H9 (cell line): ENCODE measurements at regions not wholly inside any gene's neighbourhood (a gene's known extent, or its start where the extent isn't known, plus 50 kb on each side); places are given as distances from the start of the nearest gene placed in this dataset.
"Not testable (repeated sequence)": the region's sequence is repeated elsewhere in the genome, so short reads cannot be mapped to it uniquely, and the experiment has no call there.

Source experiments
- DNase-seq: peaks from one replicate; pipeline ENCODE4 v3.0.0-alpha.2; 2017
- H2AFZ ChIP-seq: one replicate; pipeline ENCODE4 v1.6.1; 2013; ENCODE audit warnings: mild to moderate bottlenecking, low read length, control low read depth, moderate library complexity
- H2AK5ac ChIP-seq: 2 replicates; pipeline ENCODE4 v1.6.1; 2013; ENCODE audit warnings: low read length, control low read depth, mixed read lengths; ENCODE audit not compliant: insufficient read length
- H2BK120ac ChIP-seq: one replicate; pipeline ENCODE4 v1.6.1; 2013; ENCODE audit warnings: low read depth, mild to moderate bottlenecking, low read length, control low read depth, inconsistent platforms; ENCODE audit not compliant: poor library complexity, severe bottlenecking
- H2BK12ac ChIP-seq: 2 replicates; pipeline ENCODE4 v1.6.1; 2013; ENCODE audit warnings: low read length, control low read depth, mixed read lengths, low read depth; ENCODE audit not compliant: insufficient read length
- H2BK15ac ChIP-seq: 2 replicates; pipeline ENCODE4 v1.6.1; 2013; ENCODE audit warnings: low read depth, low read length, control low read depth
- H2BK20ac ChIP-seq: one replicate; pipeline ENCODE4 v1.6.1; 2013; ENCODE audit warnings: low read depth, mild to moderate bottlenecking, low read length, control low read depth, inconsistent platforms; ENCODE audit not compliant: poor library complexity, severe bottlenecking
- H2BK5ac ChIP-seq: 2 replicates; pipeline ENCODE4 v1.6.1; 2013; ENCODE audit warnings: low read length, control low read depth, mixed read lengths; ENCODE audit not compliant: insufficient read length
- H3K14ac ChIP-seq: 2 replicates; pipeline ENCODE4 v1.6.1; 2013; ENCODE audit warnings: low read length, control low read depth; ENCODE audit not compliant: insufficient read depth
- H3K18ac ChIP-seq: 2 replicates; pipeline ENCODE4 v1.6.1; 2013; ENCODE audit warnings: low read depth, mild to moderate bottlenecking, mixed read lengths, low read length, control low read depth; ENCODE audit not compliant: insufficient read length
- H3K23ac ChIP-seq: 2 replicates; pipeline ENCODE4 v1.6.1; 2013; ENCODE audit warnings: low read length, control low read depth, mixed read lengths, low read depth; ENCODE audit not compliant: insufficient read length
- H3K23me2 ChIP-seq: 2 replicates; pipeline ENCODE4 v1.6.1; 2013; ENCODE audit warnings: low read depth, mild to moderate bottlenecking, mixed read lengths, low read length, control low read depth; ENCODE audit not compliant: insufficient read length, poor library complexity, severe bottlenecking
- H3K27ac ChIP-seq: 2 replicates; pipeline ENCODE4 v1.5.1; 2013; ENCODE audit warnings: low read length, control low read depth, mixed read lengths, low read depth; ENCODE audit not compliant: insufficient read length
- H3K27me3 ChIP-seq: 2 replicates; pipeline ENCODE4 v1.6.1; 2013; ENCODE audit warnings: low read length, control low read depth, inconsistent platforms; ENCODE audit not compliant: insufficient read depth
- H3K4ac ChIP-seq: 2 replicates; pipeline ENCODE4 v1.6.1; 2013; ENCODE audit warnings: low read depth, mild to moderate bottlenecking, control low read depth, inconsistent platforms, low read length, moderate library complexity
- H3K4me1 ChIP-seq: 2 replicates; pipeline ENCODE4 v1.6.1; 2013; ENCODE audit warnings: low read length, control low read depth, inconsistent platforms; ENCODE audit not compliant: insufficient read depth
- H3K4me2 ChIP-seq: 2 replicates; pipeline ENCODE4 v1.6.1; 2013; ENCODE audit warnings: low read length, control low read depth, mixed read lengths; ENCODE audit not compliant: insufficient read length, insufficient read depth
- H3K56ac ChIP-seq: 2 replicates; pipeline ENCODE4 v1.6.1; 2013; ENCODE audit warnings: low read depth, mild to moderate bottlenecking, mixed read lengths, low read length, control low read depth; ENCODE audit not compliant: insufficient read length
- H3K79me1 ChIP-seq: 2 replicates; pipeline ENCODE4 v1.6.1; 2013; ENCODE audit warnings: low read depth, mild to moderate bottlenecking, moderate library complexity, low read length, control low read depth, inconsistent platforms; ENCODE audit not compliant: insufficient read depth, poor library complexity, severe bottlenecking
- H3K79me2 ChIP-seq: 2 replicates; pipeline ENCODE4 v1.6.1; 2013; ENCODE audit warnings: low read length, control low read depth, inconsistent platforms; ENCODE audit not compliant: insufficient read depth
- H3K9ac ChIP-seq: 2 replicates; pipeline ENCODE4 v1.6.1; 2013; ENCODE audit warnings: low read length, control low read depth, mixed read lengths; ENCODE audit not compliant: insufficient read length; ENCODE audit errors: extremely low read depth
- H3K9me3 ChIP-seq: one replicate; pipeline ENCODE4 v1.6.1; 2013; ENCODE audit warnings: low read depth, low read length, inconsistent platforms; ENCODE audit not compliant: control insufficient read depth
- H3T11ph ChIP-seq: one replicate; pipeline ENCODE4 v1.6.1; 2013; ENCODE audit warnings: mild to moderate bottlenecking, low read length, control low read depth, inconsistent platforms
- H4K20me1 ChIP-seq: one replicate; pipeline ENCODE4 v1.6.1; 2013; ENCODE audit not compliant: control insufficient read depth, insufficient read length, insufficient read depth
- H4K5ac ChIP-seq: 2 replicates; pipeline ENCODE4 v1.6.1; 2013; ENCODE audit warnings: low read depth, mild to moderate bottlenecking, mixed read lengths, low read length, control low read depth; ENCODE audit not compliant: insufficient read length
- H4K8ac ChIP-seq: replicated peaks from 2 replicates; pipeline ENCODE4 v1.6.1; 2013; ENCODE audit warnings: low read length, control low read depth, mixed read lengths, low read depth; ENCODE audit not compliant: insufficient read length
- H4K91ac ChIP-seq: 2 replicates; pipeline ENCODE4 v1.6.1; 2013; ENCODE audit warnings: low read depth, mild to moderate bottlenecking, moderate library complexity, mixed read lengths, low read length, control low read depth; ENCODE audit not compliant: insufficient read length
- H3K27ac Mint-ChIP-seq, 3 experiments: 2 replicates in 2 of 3; 3 replicates in 1 of 3; pipeline ENCODE4 v1.8.0; 2020 to 2021; ENCODE audit warnings: mixed read lengths in 3 of 3, mild to moderate bottlenecking in 1 of 3, moderate library complexity in 1 of 3
- H3K27me3 Mint-ChIP-seq: 2 replicates; pipeline ENCODE4 v1.8.0; 2021; ENCODE audit warnings: low read depth, mild to moderate bottlenecking, moderate library complexity, mixed read lengths
- H3K36me3 Mint-ChIP-seq, 3 experiments: 2 replicates in 2 of 3; 3 replicates in 1 of 3; pipeline ENCODE4 v1.8.0; 2020 to 2021; ENCODE audit warnings: low read depth in 3 of 3, mixed read lengths in 3 of 3; ENCODE audit not compliant: insufficient read depth in 1 of 3
- H3K4me1 Mint-ChIP-seq, 2 experiments: 2 replicates each; pipeline ENCODE4 v1.8.0; 2020; ENCODE audit warnings: mixed read lengths in 2 of 2
- H3K4me3 Mint-ChIP-seq, 2 experiments: 2 replicates in 1 of 2; 3 replicates in 1 of 2; pipeline ENCODE4 v1.8.0; 2020 to 2021; ENCODE audit warnings: mild to moderate bottlenecking in 2 of 2, mixed read lengths in 2 of 2, moderate library complexity in 1 of 2
- H3K9me3 Mint-ChIP-seq, 2 experiments: 2 replicates in 1 of 2; 3 replicates in 1 of 2; pipeline ENCODE4 v1.8.0; 2020; ENCODE audit warnings: mild to moderate bottlenecking in 2 of 2, mixed read lengths in 2 of 2, moderate library complexity in 1 of 2
- WGBS: extraction: QIAGEN DNeasy Blood & Tissue Kit; methylation state at CpG from one replicate; pipeline ENCODE4 v1.1.7; 2013; ENCODE audit warnings: missing lambda C conversion rate, low lambda C conversion rate, mixed read lengths; ENCODE audit not compliant: insufficient read length; ENCODE audit errors: extremely low coverage; 5-methylcytosine and 5-hydroxymethylcytosine counted together
- TF ChIP-seq, protein P1 (sequence below): fragments of 200-600 bp; sonication (generic); conservative IDR thresholded peaks from 3 replicates; pipeline ENCODE4 v1.8.0; 2021; ENCODE audit warnings: antibody characterized with exemption, mild to moderate bottlenecking

DNA sequence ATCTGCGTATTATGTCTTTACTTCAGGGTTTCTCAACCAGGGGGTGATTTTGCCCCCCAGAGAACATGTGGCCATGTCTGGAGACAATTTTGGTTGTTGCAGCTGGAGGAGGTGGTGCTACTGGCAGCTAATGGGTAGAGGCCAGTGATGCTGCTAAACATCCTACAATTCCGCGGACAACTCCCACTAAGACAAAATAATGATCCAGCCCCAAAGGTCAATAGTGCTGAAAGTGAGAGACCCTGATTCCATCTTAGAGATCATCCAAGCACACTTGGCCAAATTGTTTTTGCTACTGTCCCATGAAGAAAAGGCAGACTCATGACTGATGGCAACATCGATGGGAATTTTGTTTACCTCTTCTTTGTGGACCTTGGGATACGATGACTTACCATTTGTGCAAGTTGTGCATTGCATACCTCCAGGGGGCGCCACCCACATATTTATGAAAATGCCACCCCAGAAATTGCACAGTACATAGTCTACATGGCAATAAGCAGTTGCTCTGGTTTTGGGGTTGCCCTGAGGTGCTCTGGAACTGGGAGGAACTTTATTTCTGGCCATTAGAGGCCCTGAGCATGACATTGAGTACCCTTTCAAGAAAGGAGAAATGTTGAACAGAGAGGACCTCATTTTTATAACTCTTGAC, 144.3 kb downstream of the UNC93B1 start:
- H3K9ac ChIP-seq, H4K20me1 ChIP-seq, H3K79me2 ChIP-seq, H3K27ac ChIP-seq, H2AK5ac ChIP-seq, H3K4me3 Mint-ChIP-seq, H4K91ac ChIP-seq, H4K5ac ChIP-seq, H2BK15ac ChIP-seq, H3K4ac ChIP-seq, H2AFZ ChIP-seq, H2BK20ac ChIP-seq, H3K27me3 Mint-ChIP-seq, H3K14ac ChIP-seq, H3K23me2 ChIP-seq, H2BK12ac ChIP-seq, H3K4me1 ChIP-seq, H4K8ac ChIP-seq, H3K56ac ChIP-seq, H2BK5ac ChIP-seq, H3K9me3 ChIP-seq, DNase-seq, H3K27me3 ChIP-seq, H3T11ph ChIP-seq, H3K79me1 ChIP-seq, H3K18ac ChIP-seq, H3K4me2 ChIP-seq, H3K23ac ChIP-seq, H2BK120ac ChIP-seq: not testable (repeated sequence)
- WGBS, result no CpG with 5 or more reads among the region's 6 CpGs
- H3K27ac Mint-ChIP-seq, result 0 out of 7 replicates have a peak overlapping the region, but pooled peaks of 1 of the 3 experiments have one; percentile 27
- TF ChIP-seq, protein P1, sequence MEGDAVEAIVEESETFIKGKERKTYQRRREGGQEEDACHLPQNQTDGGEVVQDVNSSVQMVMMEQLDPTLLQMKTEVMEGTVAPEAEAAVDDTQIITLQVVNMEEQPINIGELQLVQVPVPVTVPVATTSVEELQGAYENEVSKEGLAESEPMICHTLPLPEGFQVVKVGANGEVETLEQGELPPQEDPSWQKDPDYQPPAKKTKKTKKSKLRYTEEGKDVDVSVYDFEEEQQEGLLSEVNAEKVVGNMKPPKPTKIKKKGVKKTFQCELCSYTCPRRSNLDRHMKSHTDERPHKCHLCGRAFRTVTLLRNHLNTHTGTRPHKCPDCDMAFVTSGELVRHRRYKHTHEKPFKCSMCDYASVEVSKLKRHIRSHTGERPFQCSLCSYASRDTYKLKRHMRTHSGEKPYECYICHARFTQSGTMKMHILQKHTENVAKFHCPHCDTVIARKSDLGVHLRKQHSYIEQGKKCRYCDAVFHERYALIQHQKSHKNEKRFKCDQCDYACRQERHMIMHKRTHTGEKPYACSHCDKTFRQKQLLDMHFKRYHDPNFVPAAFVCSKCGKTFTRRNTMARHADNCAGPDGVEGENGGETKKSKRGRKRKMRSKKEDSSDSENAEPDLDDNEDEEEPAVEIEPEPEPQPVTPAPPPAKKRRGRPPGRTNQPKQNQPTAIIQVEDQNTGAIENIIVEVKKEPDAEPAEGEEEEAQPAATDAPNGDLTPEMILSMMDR, result peak; percentile 52
- H3K9me3 Mint-ChIP-seq, result peaks cover 23 to 25% of the 10 kb centered on the region in 2 experiments
- peaks cover 13 to 18% of the 10 kb centered on the region in 2 experiments for H3K4me1 Mint-ChIP-seq
- peaks cover 20 to 26% (median 22%) of the 10 kb centered on the region in 3 experiments for H3K36me3 Mint-ChIP-seq

DNA sequence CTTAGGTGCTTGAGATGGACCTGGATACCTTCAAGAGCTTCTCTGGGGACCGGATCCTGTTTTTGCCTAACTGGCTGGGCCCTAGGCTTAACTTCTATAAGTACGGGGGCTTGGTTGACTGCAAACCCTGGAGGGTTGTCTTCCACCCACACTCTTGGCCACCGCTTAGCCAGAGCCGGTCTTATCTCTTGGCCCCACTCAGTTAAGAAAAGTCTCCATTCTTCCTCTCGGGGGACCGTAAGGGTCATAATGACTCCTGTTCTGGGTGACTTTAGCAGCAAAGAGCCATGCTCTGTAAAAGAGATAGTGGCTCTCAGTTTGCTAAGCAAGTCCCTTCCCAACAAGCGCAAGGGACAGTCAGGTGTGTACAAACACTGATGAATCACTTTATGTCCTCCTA, 153.2 kb downstream of the UNC93B1 start:
- H3K79me2 ChIP-seq, H3K14ac ChIP-seq, H3K27me3 Mint-ChIP-seq, H3K9ac ChIP-seq, H2BK15ac ChIP-seq, H3K9me3 ChIP-seq, H3K27me3 ChIP-seq, H2AFZ ChIP-seq, H4K91ac ChIP-seq, H3K27ac Mint-ChIP-seq, H3K4me2 ChIP-seq, H3K23me2 ChIP-seq, H2BK5ac ChIP-seq, H4K8ac ChIP-seq, H3K23ac ChIP-seq, H3K4me3 Mint-ChIP-seq, H3K56ac ChIP-seq, H2AK5ac ChIP-seq, H3K79me1 ChIP-seq, H3K18ac ChIP-seq, DNase-seq, H4K5ac ChIP-seq, H4K20me1 ChIP-seq, H3T11ph ChIP-seq, H2BK20ac ChIP-seq, H3K4ac ChIP-seq, H3K4me1 ChIP-seq, H2BK120ac ChIP-seq, H3K27ac ChIP-seq, H2BK12ac ChIP-seq: not testable (repeated sequence)
- H3K4me1 Mint-ChIP-seq, result peaks cover 18 to 39% of the 10 kb centered on the region in 2 experiments
- no CpG with 5 or more reads among the region's 7 CpGs for WGBS
- peaks cover 8 to 16% (median 15%) of the 10 kb centered on the region in 3 experiments; a peak in 6 of 7 replicates for H3K36me3 Mint-ChIP-seq
- H3K9me3 Mint-ChIP-seq, result peaks cover 7 to 21% of the 10 kb centered on the region in 2 experiments
